ENCODE measurements at regions not wholly inside any gene's neighbourhood (a gene's known extent, or its start where the extent isn't known, plus 50 kb on each side); places are given as distances from the start of the nearest gene placed in this dataset.

- TF ChIP-seq CTCF (IDR thresholded peaks at IDR 0.05; ENCODE audit: insufficient read depth, low read depth, low read length) = no peak
- no peak for DNase-seq (ENCODE audit: low read depth)
- H3K4me3 ChIP-seq (ENCODE audit: low read depth, low read length) = no peak overlapping the region
These were observed 289.7 kb downstream of the TCF7L2 start for GRCh38 chr10:113239566-113240350.

- DNase-seq (ENCODE audit: low read depth) = no peak
- TF ChIP-seq CTCF (IDR thresholded peaks at IDR 0.05; ENCODE audit: insufficient read depth, low read depth, low read length) = no peak
- H3K4me3 ChIP-seq (ENCODE audit: low read depth, low read length) = no peak overlapping the region
These were observed 290.7 kb downstream of the TCF7L2 start for GRCh38 chr10:113240736-113241135.

- no peak for DNase-seq (ENCODE audit: low read depth)
- TF ChIP-seq CTCF (IDR thresholded peaks at IDR 0.05; ENCODE audit: insufficient read depth, low read depth, low read length) = no peak
- H3K4me3 ChIP-seq (ENCODE audit: low read depth, low read length) = no peak overlapping the region
These were observed 291.7 kb downstream of the TCF7L2 start for GRCh38 chr10:113241599-113242360.

- no peak overlapping the region for H3K4me3 ChIP-seq (ENCODE audit: low read depth, low read length)
- no peak for DNase-seq (ENCODE audit: low read depth)
- TF ChIP-seq CTCF (IDR thresholded peaks at IDR 0.05; ENCODE audit: insufficient read depth, low read depth, low read length) = no peak
These were observed 293.3 kb downstream of the TCF7L2 start for GRCh38 chr10:113243311-113243710.

- DNase-seq (ENCODE audit: low read depth) = no peak
- no peak overlapping the region for H3K4me3 ChIP-seq (ENCODE audit: low read depth, low read length)
- TF ChIP-seq CTCF (IDR thresholded peaks at IDR 0.05; ENCODE audit: insufficient read depth, low read depth, low read length) = no peak
These were observed 294.7 kb downstream of the TCF7L2 start for GRCh38 chr10:113244750-113245149.

- TF ChIP-seq CTCF (IDR thresholded peaks at IDR 0.05; ENCODE audit: insufficient read depth, low read depth, low read length) = no peak
- H3K4me3 ChIP-seq (ENCODE audit: low read depth, low read length) = no peak overlapping the region
- no peak for DNase-seq (ENCODE audit: low read depth)
These were observed 295.2 kb downstream of the TCF7L2 start for GRCh38 chr10:113245286-113245685.

Data from fibroblast of villous mesenchyme (primary cell).